ENCODE measurements at regions not wholly inside any gene's neighbourhood (a gene's known extent, or its start where the extent isn't known, plus 50 kb on each side); places are given as distances from the start of the nearest gene placed in this dataset.

- H3K79me2 ChIP-seq, result no peaks in the 10 kb centered on the region
Measured at GRCh38 chr2:57139179-57139578, 907.4 kb upstream of the VRK2 start.

DNA sequence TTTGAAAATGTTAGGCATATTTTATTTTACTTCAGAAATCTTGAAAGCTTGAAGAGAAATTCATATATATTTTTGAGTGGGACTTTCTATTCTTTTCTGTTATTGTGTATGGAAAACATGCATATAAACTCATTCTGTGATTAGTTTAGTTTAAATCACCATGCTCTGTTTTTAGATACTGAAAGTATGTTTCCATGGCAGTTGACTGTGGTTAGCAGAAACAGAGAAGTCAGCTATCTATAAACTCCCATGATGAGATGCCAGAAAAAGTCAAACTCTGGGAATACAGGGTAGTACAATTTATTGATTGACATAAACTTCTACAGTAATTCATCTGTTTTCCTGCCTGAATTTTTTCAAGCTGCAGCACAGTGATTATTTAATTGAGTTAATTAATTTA is 905.3 kb upstream of the VRK2 start:
- Histone ChIP-seq H3K4me2 (ENCODE audit: low read length) (no peak overlapping the region), H2AFZ (no peak overlapping the region), H3K4me3 (ENCODE audit: low read depth, low read length) (no peak overlapping the region), H3K27ac (no peak overlapping the region), H3K9me3 (ENCODE audit: control insufficient read depth, low read length) (no peaks in the 10 kb centered on the region), H3K4me1 (no peaks in the 10 kb centered on the region), H3K79me2 (no peaks in the 10 kb centered on the region), H3K36me3 (ENCODE audit: control insufficient read depth, insufficient read depth, low read length) (no peaks in the 10 kb centered on the region), H3K27me3 (ENCODE audit: control insufficient read depth, insufficient read depth, low read length) (no peaks in the 10 kb centered on the region), H3K9ac (no peak overlapping the region)
- TF ChIP-seq, protein P1, sequence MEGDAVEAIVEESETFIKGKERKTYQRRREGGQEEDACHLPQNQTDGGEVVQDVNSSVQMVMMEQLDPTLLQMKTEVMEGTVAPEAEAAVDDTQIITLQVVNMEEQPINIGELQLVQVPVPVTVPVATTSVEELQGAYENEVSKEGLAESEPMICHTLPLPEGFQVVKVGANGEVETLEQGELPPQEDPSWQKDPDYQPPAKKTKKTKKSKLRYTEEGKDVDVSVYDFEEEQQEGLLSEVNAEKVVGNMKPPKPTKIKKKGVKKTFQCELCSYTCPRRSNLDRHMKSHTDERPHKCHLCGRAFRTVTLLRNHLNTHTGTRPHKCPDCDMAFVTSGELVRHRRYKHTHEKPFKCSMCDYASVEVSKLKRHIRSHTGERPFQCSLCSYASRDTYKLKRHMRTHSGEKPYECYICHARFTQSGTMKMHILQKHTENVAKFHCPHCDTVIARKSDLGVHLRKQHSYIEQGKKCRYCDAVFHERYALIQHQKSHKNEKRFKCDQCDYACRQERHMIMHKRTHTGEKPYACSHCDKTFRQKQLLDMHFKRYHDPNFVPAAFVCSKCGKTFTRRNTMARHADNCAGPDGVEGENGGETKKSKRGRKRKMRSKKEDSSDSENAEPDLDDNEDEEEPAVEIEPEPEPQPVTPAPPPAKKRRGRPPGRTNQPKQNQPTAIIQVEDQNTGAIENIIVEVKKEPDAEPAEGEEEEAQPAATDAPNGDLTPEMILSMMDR (IDR thresholded peaks at IDR 0.05), result no peak

More at GRCh38 chr2:57139179-57139578, 907.4 kb upstream of the VRK2 start:
- H3K27me3 ChIP-seq (ENCODE audit: control insufficient read depth, insufficient read depth, low read length), result no peaks in the 10 kb centered on the region
- H3K9ac ChIP-seq, result no peak overlapping the region
- no peaks in the 10 kb centered on the region for H3K9me3 ChIP-seq (ENCODE audit: control insufficient read depth, low read length)
- TF ChIP-seq, protein P1 (IDR thresholded peaks at IDR 0.05), result no peak
- no peak overlapping the region for H2AFZ ChIP-seq
- no peaks in the 10 kb centered on the region for H3K36me3 ChIP-seq (ENCODE audit: control insufficient read depth, insufficient read depth, low read length)
- no peak overlapping the region for H3K4me2 ChIP-seq (ENCODE audit: low read length)
- no peaks in the 10 kb centered on the region for H3K4me1 ChIP-seq
- H3K4me3 ChIP-seq (ENCODE audit: low read depth, low read length), result no peak overlapping the region
- H3K27ac ChIP-seq, result no peak overlapping the region

GRCh38 chr2:57146951-57147350 is 899.7 kb upstream of the VRK2 start:
- H3K4me2 ChIP-seq (ENCODE audit: low read length), result no peak overlapping the region
- H3K27me3 ChIP-seq (ENCODE audit: control insufficient read depth, insufficient read depth, low read length), result no peaks in the 10 kb centered on the region
- no peak overlapping the region for H3K4me3 ChIP-seq (ENCODE audit: low read depth, low read length)
- TF ChIP-seq, protein P1 (IDR thresholded peaks at IDR 0.05), result no peak
- H3K36me3 ChIP-seq (ENCODE audit: control insufficient read depth, insufficient read depth, low read length), result no peaks in the 10 kb centered on the region
- H3K27ac ChIP-seq, result no peak overlapping the region
- H3K4me1 ChIP-seq, result no peaks in the 10 kb centered on the region
- H2AFZ ChIP-seq, result no peak overlapping the region
- no peaks in the 10 kb centered on the region for H3K9me3 ChIP-seq (ENCODE audit: control insufficient read depth, low read length)
- no peak overlapping the region for H3K9ac ChIP-seq
- no peaks in the 10 kb centered on the region for H3K79me2 ChIP-seq

DNA sequence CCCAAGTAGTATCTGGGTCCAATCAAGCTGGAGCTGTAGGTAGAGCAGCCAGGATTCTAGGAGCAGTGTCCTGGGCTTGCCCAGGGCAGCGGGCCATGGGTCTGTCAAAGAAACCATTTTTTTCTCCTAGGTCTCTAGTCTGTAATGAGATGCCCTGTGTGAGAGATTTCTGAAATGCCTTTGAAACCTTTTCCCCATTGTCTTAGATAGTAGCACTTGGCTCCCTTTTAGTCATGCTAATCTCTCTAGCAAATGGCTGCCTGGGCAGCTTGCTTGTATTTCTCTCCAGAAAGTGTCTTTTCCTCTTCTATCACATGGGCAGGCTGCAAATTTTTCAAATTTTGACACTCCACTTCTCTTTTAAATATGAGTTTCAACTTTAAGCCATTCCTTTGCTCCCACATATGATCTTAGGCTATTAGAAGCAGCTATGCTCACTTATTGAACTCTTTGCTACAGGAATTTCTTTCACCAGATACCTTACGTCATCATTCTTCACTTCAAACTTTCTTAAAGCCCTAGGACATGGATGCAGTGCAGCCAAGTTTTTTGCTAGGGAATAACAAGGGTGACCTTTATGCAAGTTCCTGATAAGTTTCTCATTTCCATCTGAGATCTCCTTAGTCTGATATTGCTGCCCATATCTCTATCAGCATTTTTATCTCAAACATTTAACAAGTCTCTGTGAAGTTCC is 890.2 kb upstream of the VRK2 start:
- Histone ChIP-seq H3K9ac (no peak overlapping the region), H3K4me3 (ENCODE audit: low read depth, low read length) (no peak overlapping the region), H2AFZ (no peak overlapping the region), H3K79me2 (no peaks in the 10 kb centered on the region), H3K4me1 (no peaks in the 10 kb centered on the region), H3K9me3 (ENCODE audit: control insufficient read depth, low read length) (no peaks in the 10 kb centered on the region), H3K27ac (no peak overlapping the region), H3K36me3 (ENCODE audit: control insufficient read depth, insufficient read depth, low read length) (no peaks in the 10 kb centered on the region), H3K4me2 (ENCODE audit: low read length) (no peak overlapping the region), H3K27me3 (ENCODE audit: control insufficient read depth, insufficient read depth, low read length) (no peaks in the 10 kb centered on the region)
- TF ChIP-seq, protein P1 (IDR thresholded peaks at IDR 0.05), result no peak

GRCh38 chr2:57160976-57161375 is 885.6 kb upstream of the VRK2 start:
- H3K4me1 ChIP-seq, result no peaks in the 10 kb centered on the region
- H3K4me3 ChIP-seq (ENCODE audit: low read depth, low read length), result no peak overlapping the region
- no peak overlapping the region for H2AFZ ChIP-seq
- TF ChIP-seq, protein P1 (IDR thresholded peaks at IDR 0.05), result no peak
- no peaks in the 10 kb centered on the region for H3K9me3 ChIP-seq (ENCODE audit: control insufficient read depth, low read length)
- H3K27me3 ChIP-seq (ENCODE audit: control insufficient read depth, insufficient read depth, low read length), result no peaks in the 10 kb centered on the region
- H3K27ac ChIP-seq, result no peak overlapping the region
- H3K79me2 ChIP-seq, result no peaks in the 10 kb centered on the region
- H3K4me2 ChIP-seq (ENCODE audit: low read length), result no peak overlapping the region
- no peaks in the 10 kb centered on the region for H3K36me3 ChIP-seq (ENCODE audit: control insufficient read depth, insufficient read depth, low read length)
- H3K9ac ChIP-seq, result no peak overlapping the region

Data from parathyroid adenoma (tissue), 2 donors.